ENCODE measurements at regions not wholly inside any gene's neighbourhood (a gene's known extent, or its start where the extent isn't known, plus 50 kb on each side); places are given as distances from the start of the nearest gene placed in this dataset.

DNA sequence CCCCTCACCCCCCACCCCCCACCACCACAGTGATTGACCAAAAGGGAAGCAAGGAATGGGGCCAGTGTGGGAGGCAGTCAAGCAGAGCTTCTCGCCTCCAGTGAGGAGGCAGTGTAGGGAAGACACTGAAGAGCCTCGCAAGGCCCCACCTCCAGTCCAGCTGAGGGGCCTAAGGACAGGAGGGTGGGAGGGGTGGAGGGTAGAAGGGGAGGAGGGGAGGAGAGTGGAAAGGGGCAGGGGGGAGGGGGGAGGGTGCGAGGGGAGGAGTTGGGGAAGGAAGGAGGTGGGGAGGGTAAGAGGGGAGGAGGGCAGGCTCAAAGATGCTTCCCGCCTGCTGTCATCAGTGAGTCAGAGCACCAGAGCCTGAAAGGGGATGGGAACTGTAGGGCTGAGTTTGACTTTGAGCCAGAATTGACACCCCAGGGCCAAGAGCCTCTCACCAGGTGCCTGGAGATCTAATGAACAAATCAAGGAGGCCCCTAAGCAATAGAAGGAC, 786.2 kb downstream of the UQCRFS1 start:
- DNase-seq (ENCODE audit: insufficient read length, low spot score, missing footprints), result no peak

DNA sequence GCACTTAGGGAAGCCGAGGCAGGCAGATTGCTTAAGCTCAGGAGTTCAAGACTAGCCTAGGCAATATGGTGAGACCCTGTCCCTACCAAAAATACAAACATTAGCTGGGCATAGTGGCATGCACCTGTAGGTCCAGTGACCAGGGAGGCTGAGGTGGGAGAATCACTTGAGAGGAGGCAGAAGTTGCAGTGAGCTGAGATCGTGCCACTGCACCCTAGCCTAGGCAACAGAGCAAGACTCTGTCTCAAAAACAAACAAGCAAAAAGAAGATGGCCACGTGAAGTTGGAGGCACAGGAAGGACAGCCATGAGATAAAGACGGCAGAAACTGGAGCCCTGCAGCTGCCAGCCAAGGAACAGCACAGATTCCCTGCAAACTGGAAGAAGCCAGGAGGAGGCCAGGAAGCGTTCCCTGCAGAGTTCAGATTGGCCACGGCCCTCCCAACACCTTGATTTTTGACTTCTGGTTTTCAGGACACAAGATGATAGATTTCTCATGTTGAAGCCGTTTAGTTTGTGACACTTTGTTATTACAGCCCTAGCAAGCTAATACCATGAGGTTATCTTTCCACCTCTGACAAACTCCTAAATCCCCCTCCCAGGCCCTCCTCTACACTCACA, 786.7 kb downstream of the UQCRFS1 start:
- TF ChIP-seq, protein P1, sequence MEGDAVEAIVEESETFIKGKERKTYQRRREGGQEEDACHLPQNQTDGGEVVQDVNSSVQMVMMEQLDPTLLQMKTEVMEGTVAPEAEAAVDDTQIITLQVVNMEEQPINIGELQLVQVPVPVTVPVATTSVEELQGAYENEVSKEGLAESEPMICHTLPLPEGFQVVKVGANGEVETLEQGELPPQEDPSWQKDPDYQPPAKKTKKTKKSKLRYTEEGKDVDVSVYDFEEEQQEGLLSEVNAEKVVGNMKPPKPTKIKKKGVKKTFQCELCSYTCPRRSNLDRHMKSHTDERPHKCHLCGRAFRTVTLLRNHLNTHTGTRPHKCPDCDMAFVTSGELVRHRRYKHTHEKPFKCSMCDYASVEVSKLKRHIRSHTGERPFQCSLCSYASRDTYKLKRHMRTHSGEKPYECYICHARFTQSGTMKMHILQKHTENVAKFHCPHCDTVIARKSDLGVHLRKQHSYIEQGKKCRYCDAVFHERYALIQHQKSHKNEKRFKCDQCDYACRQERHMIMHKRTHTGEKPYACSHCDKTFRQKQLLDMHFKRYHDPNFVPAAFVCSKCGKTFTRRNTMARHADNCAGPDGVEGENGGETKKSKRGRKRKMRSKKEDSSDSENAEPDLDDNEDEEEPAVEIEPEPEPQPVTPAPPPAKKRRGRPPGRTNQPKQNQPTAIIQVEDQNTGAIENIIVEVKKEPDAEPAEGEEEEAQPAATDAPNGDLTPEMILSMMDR (IDR thresholded peaks at IDR 0.05; ENCODE audit: extremely low read depth, low read depth, low read length), result no peak
- Histone ChIP-seq H3K79me2 (ENCODE audit: insufficient read depth, low read length) (no peaks in the 10 kb centered on the region), H2AFZ (ENCODE audit: low read length) (no peak overlapping the region), H3K4me1 (ENCODE audit: insufficient read depth, low read length) (no peaks in the 10 kb centered on the region), H3K4me3 (ENCODE audit: insufficient read depth, low read length) (no peak overlapping the region), H3K27ac (ENCODE audit: low read depth, low read length) (no peak overlapping the region), H4K20me1 (ENCODE audit: insufficient read depth, low read length) (no peaks in the 10 kb centered on the region), H3K36me3 (ENCODE audit: insufficient read depth, low read length) (no peaks in the 10 kb centered on the region), H3K27me3 (ENCODE audit: insufficient read depth, low read length) (no peaks in the 10 kb centered on the region), H3K9me3 (ENCODE audit: low read depth, low read length) (no peaks in the 10 kb centered on the region), H3K4me2 (ENCODE audit: insufficient read depth, low read length) (no peak overlapping the region)
- no peak for DNase-seq (ENCODE audit: insufficient read length, low spot score, missing footprints)

More for the DNA sequence above, 786.2 kb downstream of the UQCRFS1 start:
- H3K4me2 ChIP-seq (ENCODE audit: insufficient read depth, low read length), result no peak overlapping the region
- H3K79me2 ChIP-seq (ENCODE audit: insufficient read depth, low read length), result no peaks in the 10 kb centered on the region
- no peaks in the 10 kb centered on the region for H3K9me3 ChIP-seq (ENCODE audit: low read depth, low read length)
- no peak overlapping the region for H3K27ac ChIP-seq (ENCODE audit: low read depth, low read length)
- no peak overlapping the region for H3K4me3 ChIP-seq (ENCODE audit: insufficient read depth, low read length)
- H2AFZ ChIP-seq (ENCODE audit: low read length), result no peak overlapping the region
- no peaks in the 10 kb centered on the region for H3K36me3 ChIP-seq (ENCODE audit: insufficient read depth, low read length)
- TF ChIP-seq, protein P1 (IDR thresholded peaks at IDR 0.05; ENCODE audit: extremely low read depth, low read depth, low read length), result no peak
- no peaks in the 10 kb centered on the region for H3K27me3 ChIP-seq (ENCODE audit: insufficient read depth, low read length)
- H3K4me1 ChIP-seq (ENCODE audit: insufficient read depth, low read length), result no peaks in the 10 kb centered on the region
- no peaks in the 10 kb centered on the region for H4K20me1 ChIP-seq (ENCODE audit: insufficient read depth, low read length)

GRCh38 chr19:28425046-28425931, 787.7 kb downstream of the UQCRFS1 start:
- Histone ChIP-seq H3K4me3 (ENCODE audit: insufficient read depth, low read length) (no peak overlapping the region), H4K20me1 (ENCODE audit: insufficient read depth, low read length) (no peaks in the 10 kb centered on the region)

More at GRCh38 chr19:28425046-28425931, 787.7 kb downstream of the UQCRFS1 start:
- peaks cover 3% of the 10 kb centered on the region for H3K9me3 ChIP-seq (ENCODE audit: low read depth, low read length)
- no peak for DNase-seq (ENCODE audit: insufficient read length, low spot score, missing footprints)
- no peaks in the 10 kb centered on the region for H3K36me3 ChIP-seq (ENCODE audit: insufficient read depth, low read length)
- H3K4me1 ChIP-seq (ENCODE audit: insufficient read depth, low read length), result no peaks in the 10 kb centered on the region
- TF ChIP-seq, protein P1 (IDR thresholded peaks at IDR 0.05; ENCODE audit: extremely low read depth, low read depth, low read length), result no peak
- no peak overlapping the region for H2AFZ ChIP-seq (ENCODE audit: low read length)
- no peaks in the 10 kb centered on the region for H3K79me2 ChIP-seq (ENCODE audit: insufficient read depth, low read length)
- no peak overlapping the region for H3K4me2 ChIP-seq (ENCODE audit: insufficient read depth, low read length)
- H3K27me3 ChIP-seq (ENCODE audit: insufficient read depth, low read length), result no peaks in the 10 kb centered on the region
- H3K27ac ChIP-seq (ENCODE audit: low read depth, low read length), result no peak overlapping the region

All from osteoblast (primary cell).